ENCODE measurements at regions not wholly inside any gene's neighbourhood (a gene's known extent, or its start where the extent isn't known, plus 50 kb on each side); places are given as distances from the start of the nearest gene placed in this dataset.
A peak's percentile ranks its signal among the peaks of the same experiment; 100 is the strongest.

- no peak for DNase-seq (ENCODE audit: low read depth in 3 of 3, low spot score in 2 of 3)
Observed at GRCh38 chr12:126312457-126312856, 1247.2 kb downstream of the AACS start.

DNA sequence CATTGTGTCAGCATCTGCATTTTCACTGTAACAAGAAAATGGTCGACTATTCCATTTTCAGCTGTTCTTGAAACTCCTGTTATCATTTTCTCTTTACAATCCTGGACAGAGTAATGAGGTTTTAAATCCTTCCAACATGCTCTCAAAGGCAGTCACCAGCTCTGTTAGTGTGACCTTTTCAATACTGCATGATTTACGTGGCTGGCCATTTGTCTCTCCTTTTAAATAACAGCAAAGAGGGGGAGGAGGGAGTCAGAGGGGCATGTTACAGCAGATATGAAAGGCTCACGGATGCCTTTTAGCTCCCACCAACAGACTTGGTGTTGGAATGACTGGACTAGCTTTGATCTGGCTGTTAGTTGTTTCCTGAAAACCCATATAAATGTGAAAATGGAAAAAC is 1251.2 kb downstream of the AACS start:
- DNase-seq (ENCODE audit: low read depth in 3 of 3, low spot score in 2 of 3), result no peak

GRCh38 chr12:126337556-126338441 is 1272.6 kb downstream of the AACS start:
- DNase-seq (ENCODE audit: low read depth in 3 of 3, low spot score in 2 of 3), result peak in 1 of 3 donors; percentile 12

GRCh38 chr12:126342866-126343265 is 1277.6 kb downstream of the AACS start:
- no peak for DNase-seq (ENCODE audit: low read depth in 3 of 3, low spot score in 2 of 3)

- no peak for DNase-seq (ENCODE audit: low read depth in 3 of 3, low spot score in 2 of 3)
Observed at GRCh38 chr12:126343321-126343720, 1278.1 kb downstream of the AACS start.

- no peak for DNase-seq (ENCODE audit: low read depth in 3 of 3, low spot score in 2 of 3)
Observed at GRCh38 chr12:126346087-126346486, 1280.9 kb downstream of the AACS start.

DNA sequence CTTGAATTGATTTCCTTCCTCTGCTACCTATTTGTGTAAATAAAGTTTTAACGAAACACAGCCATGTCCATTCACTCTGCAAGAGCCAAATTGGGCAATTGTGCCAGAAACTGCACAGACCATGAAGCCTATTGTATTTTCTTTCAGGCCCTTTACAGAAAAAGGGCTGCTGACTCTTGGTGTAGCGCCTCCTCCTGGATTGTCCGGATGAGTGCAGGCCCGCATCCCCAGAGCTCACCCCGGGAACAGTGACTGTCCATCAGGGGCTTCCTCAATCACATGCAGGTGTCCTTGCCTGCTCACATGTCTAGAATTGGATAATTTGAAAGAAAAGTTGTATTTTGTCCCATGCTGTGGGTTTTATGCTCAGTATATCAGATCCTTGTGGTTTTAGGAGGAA is 1282.2 kb downstream of the AACS start:
- DNase-seq (ENCODE audit: low read depth in 3 of 3, low spot score in 2 of 3), result no peak

DNA sequence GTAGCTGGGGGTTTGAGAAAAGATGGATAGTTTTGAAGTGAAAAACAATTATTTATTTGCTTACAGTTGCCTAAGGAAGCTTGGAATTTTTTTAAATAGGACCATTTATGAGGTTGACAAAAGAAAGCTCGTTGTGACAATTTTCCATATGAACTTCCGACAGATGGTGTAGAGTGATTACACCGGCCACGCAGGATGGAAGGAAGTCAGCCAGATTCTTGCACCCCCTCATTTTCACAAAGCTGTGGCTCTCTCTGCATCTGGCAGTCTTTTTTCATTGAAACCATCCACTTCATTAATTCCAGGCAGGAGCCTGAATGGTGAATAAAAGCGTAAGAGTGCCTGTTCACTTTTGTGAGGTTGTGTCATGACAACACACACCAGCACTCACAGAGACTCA is 1284.1 kb downstream of the AACS start:
- no peak for DNase-seq (ENCODE audit: low read depth in 3 of 3, low spot score in 2 of 3)

DNA sequence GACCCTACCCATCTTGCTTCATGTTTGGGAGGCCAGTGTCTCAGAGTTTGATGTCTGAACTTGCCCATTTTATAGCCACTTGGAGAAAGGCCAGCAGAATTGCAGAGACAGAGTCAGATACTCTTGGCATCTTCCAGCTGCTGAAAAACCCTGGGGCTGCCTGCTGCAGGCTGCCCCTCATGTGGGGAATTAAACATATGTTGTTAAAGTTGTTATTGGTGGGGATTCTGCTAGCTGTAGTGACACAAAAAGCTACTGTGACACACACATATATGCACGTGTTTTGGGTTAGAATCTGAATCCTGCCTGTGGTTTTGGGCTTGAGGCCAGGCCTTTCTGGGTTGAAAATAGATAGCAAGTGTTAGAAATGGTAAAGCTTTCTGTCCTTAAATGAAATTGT is 1288.4 kb downstream of the AACS start:
- DNase-seq (ENCODE audit: low read depth in 3 of 3, low spot score in 2 of 3), result no peak

GRCh38 chr12:126354633-126355032 is 1289.4 kb downstream of the AACS start:
- DNase-seq (ENCODE audit: low read depth in 3 of 3, low spot score in 2 of 3), result no peak

DNA sequence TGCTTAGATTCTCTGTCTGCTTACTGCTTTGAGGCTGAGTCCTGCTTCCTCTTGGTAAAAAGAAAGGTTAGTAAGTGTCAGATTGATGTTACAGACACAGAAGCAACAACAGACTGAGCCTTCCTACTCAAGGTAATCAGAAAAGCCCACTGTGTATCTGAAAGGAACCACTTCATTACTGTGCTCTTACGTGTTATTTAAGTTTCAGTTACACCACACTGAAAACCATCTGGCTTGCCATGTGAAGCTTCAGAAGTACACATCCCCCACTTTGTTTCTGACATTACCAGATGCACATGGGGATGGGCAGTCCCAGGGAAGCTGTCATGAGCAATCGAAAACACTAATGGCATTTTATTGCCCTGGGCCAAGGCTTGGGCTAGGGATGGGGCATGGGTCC is 1290.1 kb downstream of the AACS start:
- no peak for DNase-seq (ENCODE audit: low read depth in 3 of 3, low spot score in 2 of 3)

GRCh38 chr12:126358806-126359205 is 1293.6 kb downstream of the AACS start:
- DNase-seq (ENCODE audit: low read depth in 3 of 3, low spot score in 2 of 3), result no peak

DNA sequence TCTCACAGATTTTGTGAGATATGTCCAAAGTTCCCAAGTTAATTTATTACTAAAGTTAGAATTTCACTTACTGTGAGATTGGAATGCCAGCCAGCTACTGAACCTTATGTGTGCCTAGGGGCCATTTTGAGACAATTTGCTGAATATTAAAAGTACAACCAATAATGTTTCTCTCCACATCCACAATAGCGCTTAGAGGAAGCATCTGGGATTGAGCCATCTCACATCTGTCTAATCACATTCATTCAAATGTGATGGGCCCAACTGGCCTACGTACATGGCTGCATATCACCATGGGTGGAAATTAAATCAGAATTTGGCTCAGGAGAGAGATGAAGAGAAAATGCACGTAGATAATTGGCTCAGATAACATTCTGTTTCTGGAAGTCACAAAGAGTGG is 1294.0 kb downstream of the AACS start:
- no peak for DNase-seq (ENCODE audit: low read depth in 3 of 3, low spot score in 2 of 3)

- no peak for DNase-seq (ENCODE audit: low read depth in 3 of 3, low spot score in 2 of 3)
Observed at GRCh38 chr12:126361804-126362203, 1296.6 kb downstream of the AACS start.

DNA sequence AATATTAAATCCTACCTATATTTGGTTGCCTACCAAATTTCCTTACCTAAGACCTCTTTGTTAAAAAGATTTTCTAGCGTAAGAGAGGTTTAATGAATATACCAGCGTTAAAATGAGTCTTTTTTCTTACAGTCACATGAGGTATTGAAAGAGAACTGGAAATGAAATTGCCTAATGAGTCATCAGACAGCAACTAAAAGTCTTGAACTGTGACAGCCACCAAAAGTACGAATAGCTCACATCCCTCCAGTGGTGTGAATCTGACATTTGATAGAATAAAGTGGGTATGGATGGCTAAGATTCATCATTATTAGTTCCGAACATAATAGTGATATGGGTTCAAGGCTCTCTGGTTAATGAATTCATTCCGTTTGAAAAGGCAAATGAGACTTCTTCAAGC is 1297.3 kb downstream of the AACS start:
- DNase-seq (ENCODE audit: low read depth in 3 of 3, low spot score in 2 of 3), result no peak

GRCh38 chr12:126362964-126363363 is 1297.7 kb downstream of the AACS start:
- no peak for DNase-seq (ENCODE audit: low read depth in 3 of 3, low spot score in 2 of 3)

- DNase-seq (ENCODE audit: low read depth in 3 of 3, low spot score in 2 of 3), result no peak
Observed at GRCh38 chr12:126369487-126370463, 1304.5 kb downstream of the AACS start.

DNA sequence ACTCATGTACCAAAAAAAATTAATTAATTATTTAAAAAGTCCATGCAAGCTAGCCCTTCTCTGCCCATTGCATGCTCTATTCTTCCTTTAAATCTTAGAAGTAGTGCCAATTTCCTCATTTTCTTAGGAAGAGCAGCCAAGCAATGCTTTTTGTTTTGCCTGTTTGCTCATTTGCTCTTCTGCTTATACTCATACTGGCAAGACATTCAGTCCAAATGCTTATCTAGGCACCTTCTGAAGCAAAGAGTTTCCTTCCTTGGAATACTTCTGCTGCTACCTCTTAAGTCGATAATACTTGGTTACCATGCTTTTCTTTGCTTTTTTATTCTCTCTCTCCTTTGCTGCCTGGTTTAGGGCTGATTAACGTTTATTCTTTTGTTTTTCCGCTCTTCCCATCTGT is 1318.3 kb downstream of the AACS start:
- DNase-seq (ENCODE audit: low read depth in 3 of 3, low spot score in 2 of 3), result no peak

DNA sequence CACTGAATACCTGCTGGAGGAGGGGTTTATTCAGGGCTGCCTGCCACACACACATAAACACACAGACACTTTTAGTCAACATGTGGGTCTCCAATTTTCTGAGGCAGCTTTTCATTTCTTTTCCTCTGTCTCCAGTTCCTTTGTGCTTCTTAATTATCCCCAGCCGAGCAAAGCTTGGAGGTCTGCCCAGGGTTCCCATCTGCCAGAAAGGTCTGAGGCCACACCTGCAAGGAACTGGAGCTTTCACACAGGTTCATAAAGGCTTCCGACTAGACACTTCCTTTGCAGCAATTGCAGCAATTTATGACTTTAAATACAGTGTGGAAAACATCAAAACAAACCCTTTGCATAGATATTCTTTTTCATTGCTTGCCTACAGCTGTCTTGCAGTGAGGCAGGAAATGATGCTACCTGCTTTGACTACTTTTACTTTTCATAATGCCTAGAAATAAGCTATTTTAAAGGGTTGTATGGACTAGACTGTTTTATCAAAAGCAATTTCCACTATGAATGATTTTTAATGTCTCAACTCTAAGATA is 1318.9 kb downstream of the AACS start:
- DNase-seq (ENCODE audit: low read depth in 3 of 3, low spot score in 2 of 3), result no peak

DNA sequence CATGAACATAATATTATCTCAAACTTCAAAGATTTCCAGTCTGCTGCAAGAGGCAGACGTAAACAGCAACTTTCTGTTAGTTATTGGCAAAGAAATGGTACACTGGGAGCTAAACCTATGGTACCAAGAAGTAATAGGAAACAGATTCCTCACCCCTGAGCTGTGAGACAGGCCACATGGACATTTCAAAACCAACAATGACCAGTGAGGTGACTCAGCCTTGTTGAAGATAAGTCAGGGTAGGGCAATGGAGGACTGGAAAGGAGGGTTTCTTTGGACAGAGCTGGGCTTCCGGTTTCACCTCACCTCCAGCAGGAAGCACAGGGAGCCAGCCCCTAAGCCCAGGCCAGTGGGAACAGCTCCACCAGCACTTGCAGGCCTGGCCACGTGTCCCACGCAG is 1320.5 kb downstream of the AACS start:
- no peak for DNase-seq (ENCODE audit: low read depth in 3 of 3, low spot score in 2 of 3)

DNA sequence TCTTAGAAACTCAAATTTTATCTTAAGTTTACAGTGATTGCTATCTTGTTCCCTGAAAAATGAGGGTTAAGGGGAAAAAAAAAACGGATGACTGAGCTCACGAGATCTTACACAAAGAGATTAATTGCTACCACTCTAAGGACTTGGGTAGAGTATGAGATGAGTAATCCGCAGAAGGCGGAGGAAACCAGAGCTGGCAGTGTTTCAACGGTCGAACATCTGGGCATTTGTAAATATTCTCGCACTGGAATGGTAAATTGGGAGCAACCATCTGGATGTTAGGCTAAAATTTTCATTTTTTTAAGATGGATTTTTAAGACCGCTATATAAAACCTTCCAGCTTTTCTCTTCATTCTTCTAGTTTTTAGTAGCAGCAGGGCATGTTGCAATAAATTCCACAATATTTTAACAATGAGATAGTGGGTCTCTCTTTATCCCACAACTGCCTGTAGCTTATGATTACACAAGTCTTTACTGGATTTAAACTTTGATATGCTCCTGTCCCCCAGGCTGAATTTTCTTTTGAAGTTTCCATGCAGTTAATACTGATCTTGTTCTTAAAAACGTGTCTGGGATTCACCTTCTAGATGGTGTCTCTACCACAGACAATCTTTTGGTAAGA is 1324.1 kb downstream of the AACS start:
- DNase-seq (ENCODE audit: low read depth in 3 of 3, low spot score in 2 of 3), result no peak
